Activated CD8-positive, alpha-beta memory T cell treated with anti-CD3 and anti-CD28 coated beads, Interleukin-2, amount 50 U/mL, for 48 hours (primary cell): ENCODE measurements at regions not wholly inside any gene's neighbourhood (a gene's known extent, or its start where the extent isn't known, plus 50 kb on each side); places are given as distances from the start of the nearest gene placed in this dataset.
"Not testable (repeated sequence)": the region's sequence is repeated elsewhere in the genome, so short reads cannot be mapped to it uniquely, and the experiment has no call there.

ENCODE experiments used
- DNase-seq: peaks from one replicate; pipeline ENCODE4 v3.0.0-alpha.2; 2020

DNA sequence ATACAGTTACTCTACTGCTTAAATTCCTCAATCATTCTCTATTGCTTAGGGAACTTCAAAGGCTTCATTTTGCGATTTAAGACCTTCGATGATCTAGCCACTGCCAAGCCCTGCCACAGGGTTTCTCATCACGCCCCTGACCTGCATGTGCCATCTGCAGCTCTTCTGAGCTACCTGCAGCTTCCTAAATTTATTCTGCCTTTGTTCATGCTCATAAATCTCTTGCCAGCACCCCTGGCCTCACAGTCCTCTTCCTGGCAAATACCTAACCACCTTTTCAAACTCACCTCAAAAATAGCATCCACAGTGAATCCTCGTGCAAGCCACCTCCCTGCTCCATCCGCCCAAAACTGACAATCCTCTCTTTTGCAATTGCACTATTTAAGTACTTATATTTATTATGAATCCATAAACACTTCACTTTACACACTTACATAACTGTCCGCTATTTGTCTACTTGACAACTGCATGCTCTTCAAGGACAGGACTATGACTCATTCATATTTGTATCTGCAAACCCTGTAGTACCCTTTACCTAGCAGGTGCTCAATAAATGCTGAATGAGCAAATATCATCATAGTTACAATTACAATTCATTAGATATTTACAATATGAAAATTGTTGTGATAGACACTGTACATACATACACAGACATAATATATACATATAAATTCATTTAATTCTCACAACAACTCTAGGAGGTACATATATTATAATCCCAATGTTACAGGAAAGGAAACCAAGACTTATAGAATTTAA is 280.0 kb upstream of the RASGEF1B start:
- no peak for DNase-seq

DNA sequence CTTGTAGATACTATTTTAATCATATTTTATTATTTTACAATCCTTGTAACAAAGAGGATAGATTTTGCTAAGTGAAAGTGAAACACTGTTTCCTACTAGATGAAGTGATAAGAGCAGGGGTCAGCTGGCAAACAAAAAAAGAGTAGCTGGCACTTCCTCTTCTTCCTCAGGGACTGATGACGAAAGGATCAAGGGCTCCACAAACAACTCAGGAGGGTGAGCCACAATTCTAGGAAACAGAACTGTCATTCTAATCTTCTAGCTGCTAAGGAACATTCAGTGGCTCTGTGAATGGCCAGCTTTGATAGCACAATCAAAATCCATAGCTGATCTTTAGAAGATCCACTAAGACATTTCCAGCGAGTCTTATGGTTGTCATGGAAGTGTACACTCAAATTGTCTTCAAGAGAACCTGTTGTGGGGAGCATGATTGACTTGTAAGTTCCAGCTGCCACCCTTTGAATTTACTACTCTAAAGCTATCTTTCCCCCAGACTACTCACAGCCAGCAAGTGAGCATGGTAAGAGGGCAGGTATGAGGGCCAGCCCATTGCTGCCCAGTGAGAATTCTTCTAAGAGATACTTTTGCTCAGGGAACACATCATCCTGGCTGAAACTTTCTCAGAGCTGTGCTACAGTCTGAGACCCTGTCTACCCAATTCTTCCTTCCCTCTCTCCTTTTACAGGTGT is 275.7 kb upstream of the RASGEF1B start:
- no peak for DNase-seq

DNA sequence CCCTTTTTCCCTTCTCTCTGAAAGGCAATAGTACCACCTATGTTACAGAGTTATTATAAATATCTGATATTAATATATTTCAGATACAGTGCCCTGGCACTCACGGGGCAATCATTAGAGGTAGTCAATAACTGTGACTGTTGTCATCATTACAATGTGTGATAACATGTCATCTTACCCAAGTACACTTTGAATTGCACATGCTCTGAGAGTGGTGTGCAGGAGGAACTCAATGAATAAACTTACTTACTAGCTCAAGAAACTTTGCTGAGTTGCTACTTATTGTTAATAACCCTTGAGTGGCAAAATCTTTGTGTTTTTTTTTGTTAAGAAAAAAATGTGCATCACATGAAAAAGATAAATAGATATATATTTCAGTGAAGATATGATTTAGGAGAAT is 275.1 kb upstream of the RASGEF1B start:
- no peak for DNase-seq

DNA sequence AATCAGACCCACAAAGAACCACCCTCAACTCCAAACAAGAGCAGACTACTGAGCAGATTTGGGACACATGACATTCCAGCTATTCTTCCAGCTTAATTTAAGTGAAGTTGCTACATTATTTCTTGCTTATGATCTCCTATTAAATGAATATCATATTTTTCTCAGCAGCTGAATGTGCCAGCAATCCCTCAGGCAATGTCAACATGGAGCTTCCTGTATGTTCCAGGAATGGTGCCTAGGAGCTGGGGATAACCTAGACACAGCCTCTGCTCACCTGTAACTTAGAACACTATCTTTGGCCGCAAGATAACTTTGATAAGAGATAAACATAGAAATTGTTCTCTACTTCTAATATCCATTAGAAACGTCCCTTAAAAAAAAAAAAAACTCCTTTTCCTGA is 274.4 kb upstream of the RASGEF1B start:
- DNase-seq = no peak

DNA sequence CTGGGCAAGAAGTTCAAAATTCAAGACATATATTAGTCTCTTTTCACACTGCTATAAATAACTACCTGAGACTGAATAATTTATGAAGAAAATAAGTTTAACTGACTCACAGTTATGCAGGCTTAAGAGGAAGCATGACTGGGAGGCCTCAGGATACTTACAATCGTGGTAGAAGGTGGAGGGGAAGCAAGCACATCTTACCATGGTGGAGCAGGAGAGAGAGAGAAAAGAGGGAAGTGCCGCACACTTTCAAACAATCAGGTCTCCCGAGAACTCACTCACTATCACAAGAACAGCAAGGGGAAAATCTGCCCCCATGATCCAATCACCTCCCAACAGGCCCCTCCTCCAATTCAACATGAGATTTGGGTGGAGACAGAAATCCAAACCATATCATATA is 273.3 kb upstream of the RASGEF1B start:
- DNase-seq = no peak

DNA sequence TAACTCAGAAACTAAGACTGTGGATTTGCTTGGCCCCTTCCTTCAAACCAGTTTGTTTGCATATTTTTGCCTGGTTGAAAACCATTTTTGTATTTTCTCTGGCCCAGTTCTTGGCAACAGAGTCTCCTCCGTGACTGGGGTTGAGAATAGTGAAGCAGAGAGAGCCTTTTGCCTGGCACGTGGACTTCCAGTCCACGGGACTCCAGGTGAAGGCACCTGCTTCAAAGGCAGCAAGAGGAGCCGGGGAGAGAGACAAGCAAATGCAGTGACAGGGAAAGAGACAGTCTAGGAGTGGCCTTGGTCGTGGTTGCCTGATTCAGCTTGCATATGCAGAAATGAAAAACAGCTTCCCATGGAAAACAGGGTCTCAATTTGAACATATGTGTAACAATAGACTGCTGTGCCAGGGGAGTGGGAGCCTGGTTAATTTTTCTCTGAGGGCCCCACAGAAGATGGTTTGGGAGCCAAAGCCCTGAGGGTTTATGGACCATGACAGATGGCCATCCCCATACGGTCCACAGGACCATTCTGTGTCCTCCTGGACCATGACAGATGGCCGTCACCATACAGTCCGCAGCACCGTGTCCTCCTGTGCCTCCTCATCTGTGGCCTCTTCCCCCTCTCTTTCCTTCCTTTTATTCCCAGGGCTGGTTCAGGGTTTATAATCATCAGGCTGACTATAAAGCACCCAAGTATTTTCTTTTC is 272.2 kb upstream of the RASGEF1B start:
- DNase-seq = no peak

DNA sequence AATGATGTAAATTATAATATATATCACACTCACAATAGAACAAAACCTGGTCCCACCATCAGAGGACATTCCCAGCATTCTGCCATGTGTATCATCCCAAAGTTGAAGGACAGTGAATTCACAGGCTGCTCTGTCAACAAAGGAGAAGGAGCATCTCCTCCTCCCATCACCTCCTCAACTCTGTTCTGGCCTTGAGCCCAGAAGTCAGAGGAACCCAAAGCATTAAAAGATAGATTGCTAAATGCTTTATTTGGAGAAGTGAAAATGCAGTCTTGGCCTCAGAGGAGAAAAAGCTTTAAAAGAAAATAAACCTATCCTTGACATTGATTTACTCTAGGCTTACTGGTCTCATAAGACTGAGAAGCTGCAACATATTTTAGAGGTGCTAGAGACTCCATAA is 268.8 kb upstream of the RASGEF1B start:
- no peak for DNase-seq

DNA sequence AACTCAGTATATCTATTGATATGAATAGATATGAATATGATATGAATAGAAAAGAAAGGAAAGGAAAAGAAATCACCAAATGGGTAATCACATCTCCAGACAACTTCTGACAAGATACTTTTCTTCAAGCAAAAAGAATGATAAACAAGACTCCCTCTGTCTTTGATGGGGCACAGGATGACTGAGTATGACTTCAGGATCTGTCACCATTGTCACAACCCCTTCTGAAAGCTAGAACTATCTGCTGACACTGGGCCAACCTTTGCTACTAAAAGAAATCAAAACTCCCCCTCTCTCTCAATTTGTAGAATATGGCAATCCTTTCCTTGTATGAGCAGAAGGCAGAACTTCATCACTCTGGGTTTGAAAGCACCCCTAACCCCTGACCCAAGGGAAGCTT is 267.2 kb upstream of the RASGEF1B start:
- no peak for DNase-seq

DNA sequence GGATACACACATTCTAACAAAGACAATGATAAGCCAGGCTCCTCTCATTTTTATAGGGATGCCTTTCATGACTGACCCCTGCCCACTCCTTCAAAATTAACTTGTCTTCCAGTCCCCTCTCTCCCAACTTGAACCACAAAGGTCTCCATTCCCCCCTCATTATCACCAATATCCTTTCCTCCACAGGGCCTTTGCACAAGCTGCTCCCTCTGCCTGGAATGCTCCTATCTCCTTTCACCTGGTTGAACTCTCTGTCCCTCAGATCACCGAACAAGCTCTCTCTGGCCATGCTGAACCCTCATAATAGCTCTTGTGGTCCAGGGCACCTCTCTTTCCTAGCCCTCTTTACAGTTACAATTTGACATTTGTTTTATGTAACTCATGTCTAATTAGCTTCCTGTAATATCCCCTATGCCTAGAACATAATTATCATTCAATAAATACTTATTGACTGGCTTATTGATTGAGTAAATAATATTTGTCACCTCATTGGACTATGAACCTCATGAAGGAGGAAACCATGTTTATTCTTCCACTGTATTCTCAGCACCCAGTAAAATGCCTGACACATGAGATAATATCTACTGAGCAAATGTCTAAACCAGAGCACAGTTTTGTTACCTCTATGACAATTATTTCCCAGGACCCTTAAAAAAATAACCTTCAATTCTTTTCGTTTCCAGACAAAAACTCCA is 266.3 kb upstream of the RASGEF1B start:
- DNase-seq = no peak

DNA sequence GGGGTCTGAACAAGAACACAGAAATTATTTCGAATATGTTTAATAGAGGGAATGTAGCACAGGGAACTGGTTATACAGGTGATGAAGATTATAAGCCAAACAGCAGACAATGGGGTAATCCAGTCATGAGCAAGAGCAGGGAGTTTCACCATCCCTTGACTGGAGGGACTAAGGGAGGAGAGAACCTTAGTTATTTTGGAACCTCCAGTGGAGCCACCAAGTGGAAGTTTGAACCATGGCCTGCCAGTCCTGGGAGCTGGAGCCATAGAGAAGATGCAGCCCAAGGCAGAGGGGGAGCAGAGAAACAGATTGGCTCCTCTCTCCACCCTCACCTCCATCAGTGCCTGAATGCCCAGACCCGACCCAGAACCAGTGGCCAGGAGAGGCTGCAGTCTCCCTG is 264.6 kb upstream of the RASGEF1B start:
- DNase-seq = no peak

DNA sequence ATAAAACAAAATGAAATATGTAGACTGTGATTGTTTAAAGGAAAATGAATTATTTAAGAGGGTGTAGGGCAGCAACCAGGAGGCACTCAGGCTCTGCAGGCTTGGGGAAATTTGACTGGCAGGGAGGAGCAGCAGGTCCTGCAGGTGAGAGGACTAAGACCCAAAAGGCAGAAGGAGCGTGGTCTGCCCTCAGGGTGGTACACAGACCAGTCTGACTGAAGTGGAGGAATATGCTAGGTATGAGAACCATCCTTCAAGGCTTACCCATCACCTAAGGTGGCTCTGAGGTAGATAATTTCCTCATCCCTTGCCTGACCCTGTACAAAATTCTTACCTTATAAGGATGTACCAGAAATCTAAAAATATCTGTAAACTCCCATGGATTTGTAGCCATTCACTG is 261.3 kb upstream of the RASGEF1B start:
- DNase-seq = no peak

DNA sequence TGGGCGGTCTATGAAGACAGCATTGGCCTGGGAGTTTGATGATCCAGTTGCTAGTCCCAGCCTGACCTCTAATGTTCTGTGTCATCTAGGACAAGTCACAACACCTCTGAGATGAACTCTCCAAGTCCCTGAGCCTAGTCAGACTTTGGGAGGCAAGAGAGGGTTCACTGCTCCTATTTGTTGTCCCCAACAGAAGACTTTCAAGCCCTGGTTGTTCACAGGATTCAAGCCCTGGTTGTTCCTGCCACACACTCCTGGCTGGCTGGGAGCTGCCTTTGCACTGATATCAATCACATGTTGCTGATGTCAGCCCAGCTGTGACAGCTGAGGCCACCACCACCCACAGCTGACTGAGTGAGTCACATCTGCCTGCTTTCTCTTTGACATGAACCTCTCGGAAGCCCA is 253.2 kb upstream of the RASGEF1B start:
- peak; percentile 74 for DNase-seq

DNA sequence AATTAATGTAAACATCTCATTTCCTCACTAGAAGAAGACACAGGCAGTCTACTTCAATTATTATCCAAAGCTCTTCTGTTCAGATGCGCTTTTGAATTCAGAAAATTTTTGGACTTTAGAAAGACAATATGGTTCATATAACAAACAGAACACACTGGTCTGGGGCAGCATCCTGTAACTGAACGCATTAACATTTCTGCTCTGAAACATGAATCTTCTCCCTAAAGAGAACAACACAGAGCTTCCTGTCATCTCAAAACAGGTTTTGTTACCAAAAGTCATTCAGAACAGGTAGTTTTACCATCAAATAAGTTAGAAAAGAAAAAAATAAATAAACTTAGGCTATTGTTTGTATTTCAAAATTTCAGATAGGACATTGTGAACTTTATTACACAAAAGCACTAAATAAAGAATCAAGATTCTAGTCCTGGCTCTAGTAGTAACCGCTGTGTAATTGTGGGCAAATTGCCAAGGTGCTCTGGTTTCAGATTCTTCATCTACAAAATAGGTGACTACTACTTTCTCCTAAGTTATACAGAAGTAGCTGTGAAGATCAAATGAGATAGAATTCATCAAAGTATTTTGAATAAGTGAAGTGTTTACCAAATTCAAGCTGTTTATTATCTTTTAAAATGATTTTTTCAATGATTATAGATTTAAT is 252.3 kb upstream of the RASGEF1B start:
- DNase-seq = no peak

DNA sequence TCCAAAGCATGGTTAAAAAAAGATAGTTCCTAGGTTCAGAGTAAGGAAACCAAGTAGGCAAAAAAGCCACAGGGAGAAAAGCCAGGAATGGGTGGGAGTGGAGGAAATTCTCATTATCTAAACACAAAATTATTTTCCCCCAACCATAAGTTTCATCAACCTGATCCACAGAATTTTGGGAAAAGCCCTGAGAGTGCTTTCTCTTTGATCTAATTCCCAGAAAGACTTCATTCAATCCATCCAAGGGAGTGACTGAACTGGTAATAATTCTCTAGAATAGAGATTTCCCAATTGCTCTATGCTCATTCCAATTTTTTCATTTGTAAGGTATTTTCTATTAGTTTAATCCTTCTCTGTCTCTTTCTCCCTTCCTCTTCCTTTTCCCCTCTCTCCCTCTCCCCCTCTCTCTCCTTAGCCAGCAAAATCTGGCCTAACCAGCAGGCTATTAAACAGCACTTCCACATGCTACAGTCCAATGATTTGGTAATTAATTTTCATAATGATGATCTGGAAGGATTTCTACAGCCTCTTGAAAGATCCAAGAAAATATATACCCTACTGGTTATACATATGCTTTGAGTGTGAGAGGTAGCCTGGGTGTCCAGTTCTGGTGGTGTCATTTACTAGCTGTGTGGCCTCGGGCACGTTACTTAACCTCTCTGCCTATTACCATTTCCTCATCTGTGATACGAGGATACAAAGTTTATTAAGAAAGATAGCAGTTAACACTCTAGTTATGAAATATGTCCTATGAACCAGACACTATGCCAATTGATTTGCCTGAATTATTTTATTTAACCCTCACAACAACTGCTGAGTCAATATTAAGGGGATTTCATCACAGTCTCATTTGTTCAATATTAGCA is 251.5 kb upstream of the RASGEF1B start:
- no peak for DNase-seq

DNA sequence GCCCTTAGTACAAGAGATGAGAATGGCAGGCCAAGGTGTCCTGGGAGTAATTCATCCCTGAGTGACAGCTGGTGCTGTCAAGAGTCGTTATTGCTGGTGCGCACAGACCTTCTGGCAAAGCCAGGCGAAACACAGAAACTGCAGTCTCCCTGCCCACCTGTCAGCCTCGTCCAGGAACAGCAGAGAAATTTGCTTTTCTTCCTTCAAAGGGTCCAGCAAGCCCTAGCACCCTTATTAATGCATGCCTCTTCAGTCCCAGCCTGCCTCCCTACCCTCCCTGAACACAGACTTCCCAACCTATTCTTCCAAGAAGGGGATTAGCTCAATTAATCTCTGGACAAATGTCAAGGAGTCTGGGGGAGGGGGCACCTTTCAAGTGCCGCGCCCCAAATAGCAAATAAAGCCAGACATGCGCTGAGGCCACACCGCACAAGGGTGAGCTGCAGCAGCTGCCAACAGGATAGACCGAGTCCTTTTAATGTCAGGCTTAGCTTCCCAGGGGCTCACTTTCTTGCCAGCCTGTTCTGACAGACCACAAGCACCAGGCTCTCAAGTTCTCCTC is 250.7 kb upstream of the RASGEF1B start:
- no peak for DNase-seq

DNA sequence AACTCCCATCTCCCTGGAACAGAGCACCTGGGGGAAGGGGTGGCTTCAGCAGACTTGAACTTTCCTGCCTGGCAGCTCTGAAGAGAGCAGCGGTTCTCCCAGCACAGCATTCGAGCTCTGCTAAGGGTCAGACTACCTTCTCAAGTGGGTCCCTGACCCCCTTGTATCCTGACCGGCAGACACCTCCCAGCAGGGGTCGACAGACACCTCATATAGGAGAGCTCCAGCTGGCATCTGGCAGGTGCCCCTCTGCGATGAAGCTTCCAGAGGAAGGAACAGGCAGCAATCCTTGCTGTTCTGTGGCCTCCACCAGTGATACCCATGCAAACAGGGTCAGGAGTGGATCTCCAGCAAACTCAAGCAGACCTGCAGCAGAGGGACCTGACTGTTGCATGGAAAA is 244.1 kb upstream of the RASGEF1B start:
- DNase-seq = no peak

DNA sequence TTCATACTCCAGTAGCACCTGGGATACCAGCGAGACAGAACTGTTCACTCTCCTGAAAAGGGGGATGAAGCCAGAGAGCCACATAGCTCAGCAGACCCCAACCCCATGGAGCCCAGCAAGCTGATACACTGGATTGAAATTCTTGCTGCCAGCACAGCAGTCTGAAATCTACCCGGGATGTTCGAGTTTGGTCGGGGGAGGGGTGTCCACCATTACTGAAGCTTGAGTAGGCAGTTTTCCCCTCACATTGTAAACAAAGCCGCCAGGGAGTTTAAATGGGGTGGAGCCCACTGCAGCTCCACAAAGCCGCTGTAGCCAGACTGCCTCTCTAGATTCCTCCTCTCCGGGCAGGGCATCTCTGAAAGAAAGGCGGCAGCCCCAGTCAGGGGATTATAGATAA is 243.7 kb upstream of the RASGEF1B start:
- not testable (repeated sequence) for DNase-seq

DNA sequence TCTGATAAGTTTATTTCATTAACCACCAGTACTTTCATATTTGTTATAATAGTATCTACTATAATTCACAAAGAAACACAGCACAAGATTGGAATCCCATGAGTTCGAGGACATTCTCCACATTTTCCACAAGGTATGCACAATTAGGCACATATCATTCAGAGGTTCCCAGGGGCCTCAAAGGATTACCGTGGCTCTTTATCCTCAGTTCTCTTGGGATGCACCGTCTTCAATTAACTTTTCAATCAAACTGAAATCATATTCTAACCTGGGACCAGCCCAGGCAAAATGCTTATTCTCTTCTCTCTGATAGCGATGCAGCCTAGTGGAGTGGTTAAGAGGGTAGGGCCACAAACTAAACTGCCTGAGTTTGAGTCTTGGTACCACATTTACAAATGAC is 242.6 kb upstream of the RASGEF1B start:
- no peak for DNase-seq

DNA sequence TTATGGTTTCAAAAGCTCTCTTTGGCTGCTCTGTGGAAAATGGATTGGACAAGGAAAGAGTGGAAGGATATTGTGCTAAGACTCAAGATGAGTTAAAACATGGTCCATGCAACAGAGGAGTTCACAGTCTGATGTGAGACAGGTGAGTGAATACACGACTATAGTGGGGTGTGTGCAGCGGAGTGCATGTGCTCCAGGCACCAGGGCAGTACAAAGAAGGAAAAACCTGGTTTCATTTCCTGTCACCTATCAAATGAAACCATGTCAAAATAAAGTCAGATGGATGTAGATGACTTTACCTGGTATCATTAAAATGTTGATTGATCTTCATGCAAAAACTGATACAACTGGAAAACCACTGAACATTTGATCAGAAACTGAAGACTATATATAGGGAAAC is 241.0 kb upstream of the RASGEF1B start:
- DNase-seq = no peak

DNA sequence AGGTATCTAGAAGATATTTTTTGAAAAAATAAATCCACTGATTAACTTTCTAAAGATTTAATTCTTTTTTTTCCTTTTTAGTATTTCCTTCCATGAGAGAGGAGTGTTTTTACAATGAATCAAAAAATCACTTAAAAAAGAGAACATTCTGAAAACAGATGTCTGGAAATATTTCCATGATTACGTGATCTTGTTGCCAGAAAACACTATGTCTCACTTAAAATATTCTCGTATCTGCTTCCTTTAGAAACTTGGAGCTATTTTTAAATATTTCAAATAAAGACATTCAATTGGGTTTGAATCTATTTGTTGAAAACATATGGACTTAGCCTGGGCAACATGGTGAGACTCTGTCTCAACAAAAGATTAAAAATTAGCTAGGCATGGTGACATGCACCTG is 232.8 kb upstream of the RASGEF1B start:
- no peak for DNase-seq

DNA sequence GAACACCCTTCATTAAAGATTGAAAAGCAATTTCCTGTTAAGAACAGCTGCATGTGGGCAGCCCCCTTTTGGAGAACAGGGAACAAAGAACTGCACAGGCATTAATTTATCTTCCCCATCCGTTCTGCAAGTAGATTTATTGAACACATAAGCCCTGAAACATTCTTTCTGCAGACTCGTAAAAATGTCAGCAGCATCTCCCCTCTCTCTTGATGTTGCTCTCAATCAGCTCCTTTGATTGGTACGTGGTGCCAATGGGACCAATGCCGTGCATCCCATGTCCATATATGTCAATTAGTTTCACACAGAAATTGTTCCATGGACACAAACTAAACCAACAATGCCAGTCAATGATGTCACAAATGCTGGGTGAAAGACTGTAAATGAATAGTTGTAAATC is 228.5 kb upstream of the RASGEF1B start:
- DNase-seq = no peak
